Coronary artery (tissue), 2 donors: ENCODE measurements at regions not wholly inside any gene's neighbourhood (a gene's known extent, or its start where the extent isn't known, plus 50 kb on each side); places are given as distances from the start of the nearest gene placed in this dataset.
A peak's percentile ranks its signal among the peaks of the same experiment; 100 is the strongest.

Experiments
- DNase-seq: peaks from one replicate; pipeline ENCODE4 v3.0.0-alpha.2; 2017; ENCODE audit warnings: low spot score
- H3K27ac ChIP-seq, 2 donors: fragments of 200-600 bp; sonication (generic); one replicate each; pipeline ENCODE4 v1.5.1; 2016 to 2019
- H3K4me3 ChIP-seq: fragments of 200-600 bp; sonication (generic); 2 replicates; pipeline ENCODE4 v1.5.1; 2016; ENCODE audit warnings: mild to moderate bottlenecking, moderate library complexity
- TF ChIP-seq, protein P1 (sequence below): fragments of 200-600 bp; sonication (generic); IDR thresholded peaks from one replicate; pipeline ENCODE4 v1.5.1; 2019; ENCODE audit warnings: antibody characterized with exemption

GRCh38 chr7:15751191-15751701 lies 64.8 kb upstream of the MEOX2 start:
- peak overlapping the region in 1 of 2 donors; percentile 33 for H3K27ac ChIP-seq
- DNase-seq, result no peak
- TF ChIP-seq, protein P1, sequence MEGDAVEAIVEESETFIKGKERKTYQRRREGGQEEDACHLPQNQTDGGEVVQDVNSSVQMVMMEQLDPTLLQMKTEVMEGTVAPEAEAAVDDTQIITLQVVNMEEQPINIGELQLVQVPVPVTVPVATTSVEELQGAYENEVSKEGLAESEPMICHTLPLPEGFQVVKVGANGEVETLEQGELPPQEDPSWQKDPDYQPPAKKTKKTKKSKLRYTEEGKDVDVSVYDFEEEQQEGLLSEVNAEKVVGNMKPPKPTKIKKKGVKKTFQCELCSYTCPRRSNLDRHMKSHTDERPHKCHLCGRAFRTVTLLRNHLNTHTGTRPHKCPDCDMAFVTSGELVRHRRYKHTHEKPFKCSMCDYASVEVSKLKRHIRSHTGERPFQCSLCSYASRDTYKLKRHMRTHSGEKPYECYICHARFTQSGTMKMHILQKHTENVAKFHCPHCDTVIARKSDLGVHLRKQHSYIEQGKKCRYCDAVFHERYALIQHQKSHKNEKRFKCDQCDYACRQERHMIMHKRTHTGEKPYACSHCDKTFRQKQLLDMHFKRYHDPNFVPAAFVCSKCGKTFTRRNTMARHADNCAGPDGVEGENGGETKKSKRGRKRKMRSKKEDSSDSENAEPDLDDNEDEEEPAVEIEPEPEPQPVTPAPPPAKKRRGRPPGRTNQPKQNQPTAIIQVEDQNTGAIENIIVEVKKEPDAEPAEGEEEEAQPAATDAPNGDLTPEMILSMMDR, result no peak
- no peak overlapping the region for H3K4me3 ChIP-seq

DNA sequence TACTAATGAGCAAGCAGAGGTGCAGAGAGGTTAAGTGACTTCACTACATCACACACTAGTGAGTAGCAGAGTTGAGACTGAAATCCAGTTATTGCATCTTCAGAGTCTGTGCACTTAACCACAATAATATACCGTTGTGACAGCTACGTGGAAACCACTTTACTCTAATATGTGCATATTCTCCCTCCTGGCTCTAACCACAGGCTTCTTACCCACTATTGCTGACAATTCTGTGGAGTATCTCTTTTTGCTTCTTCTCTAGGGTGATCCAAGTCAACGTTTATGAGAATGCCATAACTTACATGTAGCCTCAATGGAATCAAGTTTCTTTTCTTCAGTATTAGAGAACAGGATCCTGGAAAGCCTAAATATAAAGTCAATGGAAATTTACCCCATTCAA lies 64.2 kb upstream of the MEOX2 start:
- Histone ChIP-seq H3K4me3 (no peak overlapping the region), H3K27ac (no peak overlapping the region)
- DNase-seq, result no peak
- TF ChIP-seq, protein P1, result no peak

DNA sequence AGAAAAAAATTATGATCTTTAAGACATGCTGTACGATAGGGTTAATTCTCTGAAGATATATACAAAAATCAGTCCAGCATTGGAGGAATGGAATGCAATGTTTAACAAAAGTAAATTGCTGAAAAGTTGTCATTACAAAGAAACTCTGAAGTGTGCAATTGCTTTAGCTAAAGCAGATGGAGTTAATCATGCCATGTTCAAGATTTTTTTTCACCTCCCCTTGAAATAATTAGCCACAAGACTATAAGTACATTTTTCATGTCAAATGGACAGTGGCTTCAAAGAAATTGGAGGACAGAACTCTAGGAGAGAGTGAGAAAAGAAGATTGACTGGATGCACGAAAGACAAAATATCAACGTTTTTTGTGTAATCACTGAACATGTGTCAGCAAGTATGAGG lies 63.1 kb upstream of the MEOX2 start:
- TF ChIP-seq, protein P1, result no peak
- Histone ChIP-seq H3K27ac (no peak overlapping the region), H3K4me3 (no peak overlapping the region)
- no peak for DNase-seq

DNA sequence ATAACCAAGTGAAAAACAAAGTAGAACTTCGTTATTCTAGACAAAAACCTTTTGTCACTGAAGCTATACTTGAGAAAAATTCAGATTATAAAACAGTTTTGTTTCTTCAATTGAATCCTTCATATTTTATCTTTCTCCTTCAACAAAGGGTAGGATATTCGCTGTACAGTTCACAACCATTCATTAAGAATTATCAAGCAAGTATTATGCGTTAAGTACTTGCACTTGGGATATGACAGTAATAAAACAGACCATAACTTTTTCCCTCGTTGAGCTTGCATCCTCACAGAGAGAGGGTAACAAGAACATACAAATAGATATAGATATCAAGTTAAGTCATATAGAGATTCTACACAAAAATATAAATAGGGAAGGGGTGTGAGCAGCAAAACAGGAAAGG lies 61.2 kb upstream of the MEOX2 start:
- H3K27ac ChIP-seq, result peak overlapping the region in 1 of 2 donors; percentile 43
- H3K4me3 ChIP-seq, result no peak overlapping the region
- no peak for DNase-seq
- TF ChIP-seq, protein P1, result no peak

GRCh38 chr7:15747301-15747700 lies 60.8 kb upstream of the MEOX2 start:
- H3K27ac ChIP-seq, result peak overlapping the region in 1 of 2 donors; percentile 43
- no peak for DNase-seq
- H3K4me3 ChIP-seq, result no peak overlapping the region
- TF ChIP-seq, protein P1, result no peak

- no peak overlapping the region for H3K4me3 ChIP-seq
- H3K27ac ChIP-seq, result no peak overlapping the region
- TF ChIP-seq, protein P1, result no peak
- DNase-seq, result no peak
Measured at GRCh38 chr7:15743926-15744480, 57.5 kb upstream of the MEOX2 start.

DNA sequence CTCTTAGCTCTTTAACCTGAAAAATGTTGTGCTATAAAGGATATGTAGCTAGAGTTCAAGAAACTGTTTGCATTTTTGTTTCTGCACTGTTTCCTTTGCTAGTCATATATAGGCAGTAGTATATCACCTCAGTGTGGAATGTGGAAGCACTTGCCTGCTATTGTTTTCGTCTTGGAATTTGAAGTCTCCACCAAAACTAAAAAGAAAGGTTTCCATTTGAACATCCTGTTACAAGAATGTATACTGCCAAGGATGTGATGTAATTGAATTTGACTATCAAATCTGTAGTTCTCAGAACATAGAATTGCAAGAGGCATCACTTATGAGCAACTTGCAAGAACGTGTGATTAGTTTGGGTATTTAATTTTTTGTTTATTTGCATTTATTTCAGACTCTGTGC lies 51.1 kb upstream of the MEOX2 start:
- no peak overlapping the region for H3K4me3 ChIP-seq
- H3K27ac ChIP-seq, result no peak overlapping the region
- TF ChIP-seq, protein P1, result no peak
- no peak for DNase-seq
